ENCODE measurements at regions not wholly inside any gene's neighbourhood (a gene's known extent, or its start where the extent isn't known, plus 50 kb on each side); places are given as distances from the start of the nearest gene placed in this dataset.
"Not testable (repeated sequence)": the region's sequence is repeated elsewhere in the genome, so short reads cannot be mapped to it uniquely, and the experiment has no call there.

GRCh38 chr19:20359933-20360720 lies 193.1 kb downstream of the ZNF486 start:
- Mint-ChIP-seq H3K27ac (no peak overlapping the region), H3K4me3 (no peak overlapping the region), H3K27me3 (no peaks in the 10 kb centered on the region), H3K36me3 (peaks cover 8% of the 10 kb centered on the region), H3K9me3 (peaks cover 25% of the 10 kb centered on the region), H3K4me1 (no peaks in the 10 kb centered on the region)
- ATAC-seq (ENCODE audit: low read depth): no peak
- POLR2A ChIA-PET: no interaction called here
- no peak for DNase-seq

- H3K4me3 Mint-ChIP-seq; ATAC-seq (ENCODE audit: low read depth); POLR2A ChIA-PET; H3K36me3 Mint-ChIP-seq; H3K4me1 Mint-ChIP-seq; H3K27ac Mint-ChIP-seq; DNase-seq; H3K27me3 Mint-ChIP-seq: not testable (repeated sequence)
- peaks cover 21% of the 10 kb centered on the region for H3K9me3 Mint-ChIP-seq
These were observed 191.9 kb downstream of the ZNF486 start for GRCh38 chr19:20358841-20359465.

DNA sequence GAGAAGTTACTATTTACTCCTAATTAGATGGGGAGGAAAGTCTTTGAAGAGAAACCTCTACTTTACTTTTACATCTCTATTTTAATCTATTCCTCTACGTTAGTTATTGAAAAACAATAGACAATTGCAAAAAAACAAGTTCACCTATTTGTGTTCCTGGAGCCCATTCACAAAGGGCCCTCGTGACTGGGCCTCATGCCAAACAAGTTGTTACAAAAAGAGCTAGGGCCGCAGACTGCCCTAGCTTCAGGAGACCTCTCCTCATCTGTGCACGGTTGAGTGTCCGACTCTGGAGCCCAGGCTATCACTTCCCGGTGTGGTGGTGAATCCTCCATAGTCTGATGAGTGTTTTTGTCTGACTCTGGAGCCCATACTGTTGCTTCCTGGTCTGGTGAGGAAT lies 190.9 kb downstream of the ZNF486 start:
- peaks cover 8% of the 10 kb centered on the region for H3K36me3 Mint-ChIP-seq
- ATAC-seq (ENCODE audit: low read depth) (no peak), DNase-seq (no peak)
- POLR2A ChIA-PET: no interaction called here
- no peak overlapping the region for H3K27ac Mint-ChIP-seq
- H3K9me3 Mint-ChIP-seq: peaks cover 18% of the 10 kb centered on the region
- H3K4me3 Mint-ChIP-seq: no peak overlapping the region
- H3K4me1 Mint-ChIP-seq: no peaks in the 10 kb centered on the region
- H3K27me3 Mint-ChIP-seq: no peaks in the 10 kb centered on the region

DNA sequence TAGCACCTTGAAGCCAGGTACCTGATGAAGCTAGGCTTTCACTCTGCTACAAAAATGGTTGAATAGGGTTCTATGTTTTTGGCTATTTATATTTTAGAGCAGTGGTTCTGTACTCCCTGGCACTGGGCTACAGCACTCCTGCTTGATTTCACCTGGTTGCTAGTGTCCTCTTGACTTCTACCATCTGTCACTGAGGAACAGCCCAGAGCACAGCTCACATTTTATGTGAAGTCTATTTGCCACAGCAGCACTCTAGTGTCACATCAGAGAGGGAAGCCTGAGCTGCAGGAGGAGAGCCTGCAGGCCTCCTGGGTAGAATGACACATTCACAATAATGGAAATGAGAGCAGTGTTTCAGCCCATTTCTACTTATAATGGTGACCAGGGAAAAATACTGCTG lies 184.2 kb downstream of the ZNF486 start:
- DNase-seq (no peak), ATAC-seq (ENCODE audit: low read depth) (no peak)
- POLR2A ChIA-PET: no interaction called here
- no peaks in the 10 kb centered on the region for H3K36me3 Mint-ChIP-seq
- no peaks in the 10 kb centered on the region for H3K27me3 Mint-ChIP-seq
- H3K9me3 Mint-ChIP-seq: peaks cover 3% of the 10 kb centered on the region
- no peaks in the 10 kb centered on the region for H3K4me1 Mint-ChIP-seq
- no peak overlapping the region for H3K4me3 Mint-ChIP-seq
- H3K27ac Mint-ChIP-seq: no peak overlapping the region

GRCh38 chr19:20349206-20349605 lies 182.2 kb downstream of the ZNF486 start:
- Mint-ChIP-seq H3K27me3 (no peaks in the 10 kb centered on the region), H3K27ac (no peak overlapping the region), H3K4me3 (no peak overlapping the region), H3K4me1 (no peaks in the 10 kb centered on the region), H3K36me3 (no peaks in the 10 kb centered on the region), H3K9me3 (peaks cover 3% of the 10 kb centered on the region)
- POLR2A ChIA-PET: no interaction called here
- ATAC-seq (ENCODE audit: low read depth): no peak
- DNase-seq: no peak

DNA sequence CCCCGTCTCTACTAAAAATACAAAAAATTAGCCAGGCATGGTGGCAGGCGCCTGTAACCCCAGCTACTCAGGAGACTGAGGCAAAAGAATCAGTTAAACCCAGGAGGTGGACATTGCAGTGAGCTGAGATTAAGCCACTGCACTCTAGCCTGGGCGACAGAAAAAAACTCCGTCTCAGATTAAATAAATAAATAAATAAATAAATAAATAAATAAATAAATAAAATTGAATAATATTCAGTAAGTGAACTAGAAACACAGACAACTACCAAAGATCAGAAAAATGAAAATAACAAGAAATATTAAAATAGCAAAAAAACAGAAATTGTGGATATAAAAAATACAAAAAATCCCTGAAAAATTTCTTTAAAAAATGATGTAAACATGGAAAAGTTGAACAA lies 172.4 kb downstream of the ZNF486 start:
- POLR2A ChIA-PET: no interaction called here
- no peaks in the 10 kb centered on the region for H3K27me3 Mint-ChIP-seq
- H3K4me3 Mint-ChIP-seq: no peak overlapping the region
- no peaks in the 10 kb centered on the region for H3K4me1 Mint-ChIP-seq
- no peak for DNase-seq
- H3K9me3 Mint-ChIP-seq: peaks cover 12% of the 10 kb centered on the region
- no peak overlapping the region for H3K27ac Mint-ChIP-seq
- peaks cover 10% of the 10 kb centered on the region for H3K36me3 Mint-ChIP-seq
- ATAC-seq (ENCODE audit: low read depth): no peak

DNA sequence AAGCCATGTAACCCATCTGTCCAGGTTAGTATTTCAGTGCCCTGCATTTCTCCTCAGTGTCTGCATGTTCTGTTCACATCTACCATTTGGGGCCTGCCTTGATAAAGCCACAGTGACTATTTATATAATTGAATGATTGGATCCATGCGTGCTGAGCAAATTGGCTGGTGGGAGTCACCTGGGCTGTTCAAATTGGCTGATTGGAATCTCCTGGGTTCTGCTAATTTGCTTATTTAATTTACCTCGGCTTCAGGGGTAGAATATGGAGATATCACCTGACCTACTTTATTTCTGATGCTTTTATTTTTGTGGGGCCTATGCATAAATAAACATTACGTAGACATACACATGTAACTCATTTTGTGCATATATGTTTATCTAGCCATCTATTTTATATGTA lies 167.7 kb downstream of the ZNF486 start:
- H3K36me3 Mint-ChIP-seq: peaks cover 22% of the 10 kb centered on the region
- peaks cover 3% of the 10 kb centered on the region for H3K27me3 Mint-ChIP-seq
- no peak overlapping the region for H3K27ac Mint-ChIP-seq
- no peak for DNase-seq
- POLR2A ChIA-PET: no interaction called here
- peaks cover 22% of the 10 kb centered on the region for H3K9me3 Mint-ChIP-seq
- peaks cover 4% of the 10 kb centered on the region for H3K4me1 Mint-ChIP-seq
- H3K4me3 Mint-ChIP-seq: no peak overlapping the region
- no peak for ATAC-seq (ENCODE audit: low read depth)

DNA sequence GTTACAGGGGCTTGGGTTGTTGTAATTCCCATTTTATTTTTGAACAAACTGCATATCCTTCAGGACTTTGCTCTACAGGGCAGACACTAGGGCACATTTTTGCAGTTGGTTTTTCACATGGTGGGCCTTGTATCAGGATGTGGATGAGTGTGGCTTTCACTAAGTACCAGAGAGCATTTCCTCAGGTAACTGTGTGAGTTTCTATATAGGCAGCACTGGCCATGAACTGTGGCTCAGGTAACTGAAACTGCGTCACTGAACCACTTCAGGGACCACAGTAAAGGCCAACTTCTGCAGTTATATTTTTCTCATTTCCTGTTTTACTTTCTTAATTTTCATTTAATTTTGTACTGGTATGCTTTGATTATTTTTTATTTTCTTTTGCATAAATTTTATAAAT lies 166.5 kb downstream of the ZNF486 start:
- Mint-ChIP-seq H3K4me3 (peak overlapping the region; percentile 15), H3K4me1 (peaks cover 4% of the 10 kb centered on the region), H3K9me3 (peaks cover 22% of the 10 kb centered on the region), H3K36me3 (peaks cover 22% of the 10 kb centered on the region), H3K27me3 (peaks cover 3% of the 10 kb centered on the region), H3K27ac (peak overlapping the region; percentile 62)
- peak; percentile 58 for ATAC-seq (ENCODE audit: low read depth)
- no peak for DNase-seq
- POLR2A ChIA-PET: no interaction called here

GRCh38 chr19:20325151-20325550 lies 158.1 kb downstream of the ZNF486 start:
- no peaks in the 10 kb centered on the region for H3K4me1 Mint-ChIP-seq
- H3K9me3 Mint-ChIP-seq: peaks cover 7% of the 10 kb centered on the region
- POLR2A ChIA-PET: interaction anchor here (0.6 kb wide), 1 partner anchor 495 kb away, joined by 4 read pairs; no protein-coding TSS in a partner anchor
- H3K4me3 Mint-ChIP-seq: no peak overlapping the region
- ATAC-seq (ENCODE audit: low read depth) (no peak), DNase-seq (no peak)
- no peaks in the 10 kb centered on the region for H3K27me3 Mint-ChIP-seq
- peaks cover 6% of the 10 kb centered on the region for H3K36me3 Mint-ChIP-seq
- no peak overlapping the region for H3K27ac Mint-ChIP-seq

GRCh38 chr19:20321139-20321763 lies 154.2 kb downstream of the ZNF486 start:
- Mint-ChIP-seq H3K9me3 (peaks cover 10% of the 10 kb centered on the region), H3K27ac (no peak overlapping the region), H3K36me3 (peaks cover 6% of the 10 kb centered on the region), H3K27me3 (no peaks in the 10 kb centered on the region), H3K4me3 (no peak overlapping the region), H3K4me1 (no peaks in the 10 kb centered on the region)
- no peak for ATAC-seq (ENCODE audit: low read depth)
- no peak for DNase-seq
- POLR2A ChIA-PET: no interaction called here

DNA sequence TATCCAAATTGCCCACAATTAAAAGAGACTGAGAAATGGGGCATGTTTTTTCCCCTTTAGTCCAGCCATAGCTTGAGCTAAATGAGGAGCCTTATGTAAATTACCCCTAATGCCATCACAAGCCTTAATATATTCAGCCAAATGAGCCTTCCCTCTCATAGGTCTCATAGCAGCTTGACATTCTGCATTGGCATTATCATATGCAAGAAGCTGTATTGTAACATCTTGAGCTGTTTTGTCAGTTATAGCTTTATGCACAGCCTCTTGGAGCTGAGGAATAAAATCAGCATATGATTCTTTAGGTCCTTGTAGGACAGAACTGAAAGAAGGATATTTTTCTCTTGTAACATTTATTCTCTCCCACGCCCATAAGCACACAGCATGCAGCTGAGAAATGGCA lies 153.2 kb downstream of the ZNF486 start:
- Mint-ChIP-seq H3K27ac (no peak overlapping the region), H3K9me3 (peaks cover 10% of the 10 kb centered on the region), H3K36me3 (peaks cover 6% of the 10 kb centered on the region), H3K27me3 (no peaks in the 10 kb centered on the region), H3K4me1 (no peaks in the 10 kb centered on the region), H3K4me3 (no peak overlapping the region)
- ATAC-seq (ENCODE audit: low read depth): no peak
- no peak for DNase-seq
- POLR2A ChIA-PET: no interaction called here

DNA sequence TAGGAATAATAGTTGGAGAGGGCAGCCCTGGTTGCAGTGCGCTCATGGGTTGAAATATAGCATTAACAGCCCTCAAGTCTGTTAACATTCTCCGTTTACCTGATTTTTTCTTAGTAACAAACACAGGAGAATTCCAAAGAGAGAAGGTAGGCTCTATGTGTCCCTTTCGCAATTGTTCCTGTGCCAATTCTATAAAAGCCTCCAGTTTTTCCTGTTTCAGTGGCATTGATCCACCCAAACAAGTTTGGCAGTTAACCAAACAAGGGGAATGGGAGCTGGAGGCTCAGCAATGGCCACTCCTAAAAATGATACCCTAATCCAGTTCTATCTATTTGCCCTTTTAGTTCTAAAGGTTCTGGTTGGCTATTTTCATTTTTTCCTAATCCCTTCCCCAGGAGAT lies 151.6 kb downstream of the ZNF486 start:
- Mint-ChIP-seq H3K4me3 (no peak overlapping the region), H3K27ac (no peak overlapping the region), H3K4me1 (no peaks in the 10 kb centered on the region), H3K9me3 (peaks cover 9% of the 10 kb centered on the region), H3K36me3 (peaks cover 6% of the 10 kb centered on the region), H3K27me3 (no peaks in the 10 kb centered on the region)
- POLR2A ChIA-PET: no interaction called here
- DNase-seq: no peak
- no peak for ATAC-seq (ENCODE audit: low read depth)

DNA sequence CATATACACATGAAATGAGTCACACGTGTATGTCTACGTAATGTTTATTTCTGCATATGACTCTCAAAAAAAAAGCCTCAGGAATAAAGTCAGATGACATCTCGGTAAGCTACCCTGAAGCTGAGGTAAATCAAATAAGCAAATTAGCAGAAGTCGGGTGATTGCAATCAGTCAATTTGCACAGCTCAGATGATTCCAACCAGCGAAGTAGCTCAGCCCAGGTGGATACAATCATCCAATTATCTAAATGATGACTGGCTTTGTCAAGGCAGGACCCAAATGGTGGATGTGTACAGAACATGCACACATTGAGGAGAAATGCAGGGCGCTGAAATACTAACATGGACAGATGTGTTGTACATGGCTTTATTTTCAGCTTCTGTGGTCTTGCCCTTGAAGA lies 148.5 kb downstream of the ZNF486 start:
- POLR2A ChIA-PET: no interaction called here
- H3K9me3 Mint-ChIP-seq: peaks cover 10% of the 10 kb centered on the region
- H3K4me3 Mint-ChIP-seq: no peak overlapping the region
- DNase-seq (no peak), ATAC-seq (ENCODE audit: low read depth) (no peak)
- H3K4me1 Mint-ChIP-seq: no peaks in the 10 kb centered on the region
- H3K27ac Mint-ChIP-seq: no peak overlapping the region
- no peaks in the 10 kb centered on the region for H3K27me3 Mint-ChIP-seq
- H3K36me3 Mint-ChIP-seq: no peaks in the 10 kb centered on the region

DNA sequence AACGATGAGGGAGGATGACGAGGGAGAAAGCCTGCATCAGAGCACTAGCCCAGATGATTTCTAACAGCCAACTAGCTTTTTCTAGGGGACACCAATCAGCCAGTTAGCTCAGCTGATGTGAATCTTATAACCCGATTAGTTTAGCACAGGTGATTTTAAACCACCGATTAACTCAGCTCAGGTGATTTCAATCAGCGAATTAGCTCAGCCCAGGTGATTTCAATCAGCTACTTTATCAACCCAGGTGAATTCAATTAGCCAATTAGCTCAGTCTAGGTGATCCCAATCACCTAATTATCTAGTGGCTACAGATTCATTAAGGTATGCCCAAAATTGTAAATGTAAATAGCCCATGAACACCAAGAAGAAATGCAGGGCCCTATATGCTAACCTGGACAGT lies 146.9 kb downstream of the ZNF486 start:
- no peaks in the 10 kb centered on the region for H3K36me3 Mint-ChIP-seq
- H3K4me3 Mint-ChIP-seq: no peak overlapping the region
- no peak for ATAC-seq (ENCODE audit: low read depth)
- no peaks in the 10 kb centered on the region for H3K4me1 Mint-ChIP-seq
- POLR2A ChIA-PET: no interaction called here
- H3K27me3 Mint-ChIP-seq: no peaks in the 10 kb centered on the region
- H3K27ac Mint-ChIP-seq: no peak overlapping the region
- no peak for DNase-seq
- H3K9me3 Mint-ChIP-seq: peaks cover 6% of the 10 kb centered on the region

Data from activated naive CD8-positive, alpha-beta T cell treated with anti-CD3 and anti-CD28 coated beads, Interleukin-2, amount 10 ng/mL, durations not matched to agents 7 days and 5 days (primary cell).